HG03460 (cell line): ENCODE measurements at regions not wholly inside any gene's neighbourhood (a gene's known extent, or its start where the extent isn't known, plus 50 kb on each side); places are given as distances from the start of the nearest gene placed in this dataset.

ENCODE experiments used
- ATAC-seq: cut with Tn5 transposase; IDR thresholded peaks from one replicate; pipeline ENCODE4 v1.9.1; 2021; ENCODE audit not compliant: unreplicated experiment

DNA sequence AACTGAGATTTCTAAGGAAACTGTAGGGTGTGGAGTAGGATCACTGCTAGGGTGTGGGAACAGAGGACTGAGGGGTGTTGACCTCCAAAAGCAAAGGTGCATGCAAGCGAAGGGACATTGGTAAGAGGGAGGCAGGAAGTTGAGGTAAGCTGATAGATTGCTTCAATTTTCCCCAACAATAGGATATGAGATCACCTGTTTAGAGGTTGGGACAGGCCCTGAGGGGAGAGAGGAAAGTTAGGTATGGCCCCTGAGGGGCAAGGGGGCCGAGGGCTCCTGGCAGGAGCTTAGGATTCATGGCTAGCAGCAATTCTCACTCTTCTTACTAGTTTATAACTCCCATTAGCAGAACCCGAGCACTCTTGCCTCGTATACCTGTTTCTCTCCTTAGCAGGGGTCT lies 106.8 kb upstream of the RPS6KA2 start:
- ATAC-seq = no peak

DNA sequence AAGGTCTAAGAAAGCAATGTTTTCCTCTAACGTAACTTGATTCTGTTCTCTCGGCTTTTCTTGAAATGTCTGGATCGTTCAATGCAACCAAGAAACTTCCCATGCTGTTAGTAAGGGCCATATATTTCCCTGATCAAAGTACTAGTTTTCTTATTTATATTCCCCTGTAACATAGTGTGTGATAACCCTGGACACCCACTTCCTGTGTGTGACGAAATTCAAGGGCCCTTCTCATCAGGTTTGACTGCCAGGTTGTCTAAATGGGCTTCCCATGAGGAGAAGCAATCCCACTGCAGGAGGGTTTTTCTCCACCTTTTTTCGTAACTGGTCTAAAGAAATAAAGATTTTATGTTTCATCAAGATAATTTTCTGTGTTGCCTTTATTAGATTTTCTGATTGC lies 102.6 kb upstream of the RPS6KA2 start:
- ATAC-seq = no peak

DNA sequence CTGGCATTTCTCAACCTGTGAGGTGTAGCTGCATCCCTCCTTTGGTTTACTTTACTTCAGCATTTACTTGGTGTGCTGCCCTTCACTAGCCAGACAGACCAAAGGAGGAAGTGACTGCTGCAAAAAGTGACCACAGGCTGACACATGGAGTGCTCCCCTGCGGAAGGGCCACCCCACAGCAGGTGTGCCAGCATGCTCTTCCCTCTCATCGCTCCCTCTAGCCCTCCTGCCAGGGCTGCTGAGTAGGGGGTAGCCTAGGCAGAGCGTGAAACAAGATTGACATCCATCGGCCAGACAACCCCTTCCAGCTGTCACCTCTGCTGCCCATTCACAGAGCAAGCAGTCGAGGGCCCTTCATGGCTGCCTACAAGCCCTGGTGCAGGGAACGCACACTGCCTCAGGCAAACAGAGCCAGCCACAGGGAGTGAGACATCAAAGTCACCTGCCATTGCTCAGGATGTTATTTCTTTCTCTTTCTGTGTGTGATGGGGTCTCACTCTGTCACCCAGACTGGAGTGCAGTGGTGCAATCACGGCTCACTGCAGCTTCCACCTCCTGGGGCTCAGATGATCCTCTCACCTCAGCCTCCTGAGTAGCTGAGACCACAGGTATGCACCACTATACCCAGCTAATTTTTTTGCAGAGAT lies 102.0 kb upstream of the RPS6KA2 start:
- ATAC-seq = no peak

DNA sequence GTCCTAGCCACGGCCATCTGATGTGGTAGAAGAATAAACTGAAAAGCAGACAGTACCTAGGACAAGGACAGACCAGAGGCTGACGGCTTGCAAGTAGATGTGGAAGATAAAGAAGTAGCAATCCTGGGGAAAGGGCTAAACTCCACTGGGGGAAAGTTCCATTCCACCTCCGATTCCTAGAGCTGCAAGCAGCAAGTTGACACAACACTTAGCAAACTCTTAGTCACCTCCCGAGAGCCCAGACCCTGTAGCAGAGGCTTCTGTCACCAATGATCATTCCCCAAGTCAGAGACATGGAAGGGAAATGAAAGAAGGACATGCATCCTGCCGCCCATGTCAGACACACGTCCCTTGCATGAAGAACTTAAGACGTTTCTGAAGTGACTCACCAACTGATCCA lies 99.2 kb upstream of the RPS6KA2 start:
- ATAC-seq = no peak

DNA sequence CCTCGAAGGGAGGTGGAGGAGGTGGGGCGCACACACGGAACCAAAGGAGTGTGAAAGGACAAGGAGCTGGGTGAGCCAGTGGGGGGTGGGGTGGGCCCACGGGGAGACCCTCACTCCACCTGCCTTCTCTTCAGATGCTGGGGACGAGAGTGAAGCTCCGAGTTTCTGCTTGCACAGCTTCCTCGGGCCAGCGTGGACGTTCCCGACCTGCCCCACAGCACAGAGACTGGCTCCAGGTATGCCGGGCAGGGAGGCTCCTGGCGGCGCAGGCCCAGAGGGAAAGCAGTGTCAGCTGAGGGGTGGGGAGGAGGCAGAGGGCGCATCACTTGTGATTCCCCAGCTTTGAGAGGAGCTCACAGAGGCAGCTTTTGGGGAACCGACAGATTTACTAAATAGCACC lies 98.5 kb upstream of the RPS6KA2 start:
- ATAC-seq = no peak

DNA sequence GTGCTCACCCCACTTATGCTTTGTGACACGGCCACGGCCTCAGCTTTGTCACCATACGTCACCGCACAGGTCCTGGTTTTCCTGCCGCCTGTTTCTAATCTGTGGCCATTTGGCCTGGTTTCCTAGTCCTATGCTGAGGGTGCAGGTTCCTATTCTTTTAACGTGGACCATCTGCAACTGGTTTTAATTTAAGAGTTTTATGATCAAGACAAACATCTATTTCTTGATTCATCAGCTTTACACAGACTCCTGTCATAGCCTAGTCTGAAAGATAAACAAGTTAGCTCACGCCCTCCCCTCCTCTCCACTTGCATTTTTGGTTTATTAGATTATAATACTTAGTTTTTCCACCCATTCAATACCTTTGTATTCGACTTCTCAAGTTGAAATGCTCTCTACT lies 97.5 kb upstream of the RPS6KA2 start:
- no peak for ATAC-seq

DNA sequence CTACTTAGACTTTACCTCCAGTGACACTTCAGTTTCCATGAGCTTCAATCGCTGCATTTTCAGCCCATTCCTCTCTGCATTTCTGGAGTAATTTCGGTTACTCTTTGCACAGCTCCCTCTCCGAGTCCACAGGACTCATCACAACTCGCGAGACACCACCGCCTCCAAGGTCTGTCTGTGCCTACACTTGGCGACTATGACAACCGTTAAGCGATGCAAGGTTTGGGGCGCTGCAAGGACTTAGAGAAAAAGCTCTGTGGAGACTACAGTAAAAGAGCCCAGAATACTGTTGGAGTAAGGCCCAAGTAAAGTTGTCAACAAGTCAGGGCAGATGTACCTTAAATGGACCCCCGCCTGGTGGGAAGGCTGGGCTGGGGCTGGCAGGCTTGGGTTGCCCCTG lies 95.7 kb upstream of the RPS6KA2 start:
- ATAC-seq = no peak

DNA sequence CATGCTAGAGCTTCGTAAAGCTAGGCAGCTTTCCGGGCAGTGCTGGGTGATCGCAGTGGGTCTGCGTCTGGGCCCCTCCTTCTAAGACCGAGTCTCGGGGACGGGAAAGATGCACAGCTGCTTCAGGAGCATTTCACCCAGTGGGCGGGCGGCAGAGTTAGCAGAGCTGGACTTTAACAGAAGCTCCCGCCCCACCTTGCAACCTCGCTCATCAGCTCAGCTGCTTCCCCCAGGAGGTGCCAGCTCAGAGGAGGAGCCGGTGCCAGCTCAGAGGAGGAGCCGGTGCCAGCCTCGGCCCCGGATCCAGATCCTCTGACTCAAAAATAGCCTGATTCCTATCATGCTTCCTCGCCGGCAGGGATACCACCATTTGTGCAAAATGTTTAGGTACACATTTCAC lies 94.5 kb upstream of the RPS6KA2 start:
- ATAC-seq = no peak

DNA sequence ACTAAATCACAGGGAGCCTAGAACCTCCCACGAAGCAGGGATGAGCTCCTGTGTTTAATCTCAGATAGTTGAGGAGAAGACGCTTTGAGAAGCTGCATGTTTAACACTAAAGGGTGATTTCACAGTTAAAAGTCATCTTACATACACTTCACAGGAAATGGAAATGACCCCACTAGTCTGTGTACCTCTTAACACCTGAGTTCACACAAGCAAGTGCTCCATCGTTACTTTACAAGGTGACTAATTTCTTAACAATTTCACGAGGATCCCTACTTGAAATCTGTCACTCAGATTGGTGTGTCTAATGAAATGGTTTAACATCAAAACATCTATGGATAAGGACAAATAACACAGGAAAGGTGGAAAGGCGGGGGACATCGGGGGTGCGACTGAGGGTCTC lies 93.8 kb upstream of the RPS6KA2 start:
- ATAC-seq = no peak

DNA sequence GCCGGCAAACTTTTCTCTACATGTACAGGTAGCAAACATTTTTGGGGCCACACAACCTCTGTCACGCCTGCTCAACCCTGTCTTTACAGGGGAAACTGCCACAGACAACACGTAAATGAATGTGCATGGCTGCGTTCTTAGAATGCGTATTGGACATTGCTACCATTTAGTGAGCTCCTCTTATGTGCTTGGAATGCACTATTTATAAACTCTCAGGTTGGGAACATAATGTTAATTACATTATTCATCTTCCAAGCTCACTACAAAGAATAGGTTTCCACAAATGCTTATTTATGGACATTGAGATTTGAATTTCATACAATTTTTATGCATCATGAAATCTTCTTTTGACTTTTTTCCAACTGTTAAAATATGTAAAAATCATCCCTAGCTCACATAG lies 92.0 kb upstream of the RPS6KA2 start:
- no peak for ATAC-seq

DNA sequence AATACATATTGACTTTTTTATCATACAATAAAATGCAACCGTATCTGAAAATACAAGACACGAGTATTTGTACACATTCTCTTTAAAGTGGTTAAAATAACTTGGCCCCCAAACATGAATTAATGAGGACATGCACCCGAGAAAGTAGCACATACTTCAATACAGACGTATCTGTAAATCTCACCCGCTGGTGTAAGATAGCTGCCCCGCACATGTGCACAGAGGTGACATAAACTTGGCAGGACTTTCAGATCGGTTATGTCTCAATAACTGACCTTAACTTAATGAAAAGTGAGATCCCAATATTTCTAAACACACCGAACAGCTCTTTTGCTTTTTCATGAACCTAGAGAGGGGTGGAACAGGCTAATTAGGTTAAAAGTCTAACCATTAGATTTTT lies 91.5 kb upstream of the RPS6KA2 start:
- no peak for ATAC-seq

DNA sequence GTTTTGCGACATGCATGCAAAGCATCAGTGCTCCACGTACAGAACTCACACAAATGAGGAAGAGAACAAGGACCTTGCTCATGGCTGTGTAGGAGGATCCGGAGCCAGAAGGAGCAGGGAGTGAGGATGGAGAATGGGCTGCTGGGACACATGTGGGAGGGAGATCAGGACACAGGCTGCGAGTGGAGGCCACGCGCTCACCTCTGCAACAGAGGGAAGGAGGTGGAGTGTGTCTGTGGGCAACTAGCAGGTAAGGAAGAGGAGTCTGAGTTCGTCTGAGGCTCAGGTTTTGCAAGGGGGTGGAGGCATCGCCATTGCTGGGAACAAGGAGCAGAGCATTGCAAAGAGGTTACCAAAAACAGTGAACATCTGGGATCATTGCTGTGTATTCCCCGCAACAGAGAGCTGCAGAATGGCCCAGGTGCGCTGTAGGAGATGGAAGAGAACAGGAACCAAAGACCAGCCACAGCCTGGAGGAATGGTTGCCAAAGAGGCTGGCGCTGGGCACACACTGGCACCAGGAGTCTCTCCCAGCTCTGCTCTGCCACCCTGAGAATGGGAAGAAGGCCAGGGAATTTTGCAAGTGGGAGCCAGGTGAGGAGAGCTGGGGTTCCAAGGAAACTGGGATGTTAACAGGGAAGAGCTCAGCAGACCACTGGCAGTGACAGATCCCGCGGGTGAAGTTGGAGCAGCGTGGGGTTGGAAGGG lies 90.0 kb upstream of the RPS6KA2 start:
- no peak for ATAC-seq

DNA sequence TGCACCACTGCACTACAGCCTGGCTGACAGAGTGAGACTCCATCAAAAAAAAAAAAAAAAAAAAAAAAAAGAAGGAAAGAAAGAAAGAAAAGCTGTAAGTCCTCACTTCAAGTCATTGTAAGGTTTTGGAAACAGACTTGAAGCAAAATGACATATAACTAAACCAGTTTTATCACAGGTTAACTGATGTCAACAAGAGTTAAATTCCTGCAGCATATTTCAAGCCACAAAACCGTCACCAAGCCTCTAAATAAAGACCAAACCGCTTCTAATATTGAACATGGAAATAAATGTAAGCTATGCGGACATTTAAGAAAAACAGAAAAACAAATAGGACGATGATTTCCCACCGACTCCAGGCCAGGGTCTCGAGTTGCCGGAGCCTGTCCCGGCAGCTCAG lies 88.9 kb upstream of the RPS6KA2 start:
- no peak for ATAC-seq

DNA sequence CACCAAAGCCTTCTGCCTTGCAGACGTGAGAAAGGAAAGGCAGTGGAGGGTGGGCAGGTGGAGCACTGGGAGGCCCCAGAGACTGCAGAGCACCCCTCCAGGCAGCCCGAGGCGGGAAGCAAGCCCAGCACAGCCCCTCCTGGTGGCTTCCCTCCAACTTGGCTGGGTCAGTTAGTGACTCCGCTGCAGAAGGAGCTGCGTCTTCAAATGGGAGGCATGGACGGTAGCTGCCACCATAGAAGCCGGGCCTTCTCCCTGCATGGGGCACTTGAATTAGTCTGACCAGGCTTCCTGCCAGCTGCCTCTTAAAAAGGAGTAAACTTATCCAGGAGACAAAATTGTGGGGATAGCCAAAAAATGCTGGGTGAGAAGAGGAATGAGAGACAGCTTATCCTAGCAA lies 88.0 kb upstream of the RPS6KA2 start:
- ATAC-seq = no peak

DNA sequence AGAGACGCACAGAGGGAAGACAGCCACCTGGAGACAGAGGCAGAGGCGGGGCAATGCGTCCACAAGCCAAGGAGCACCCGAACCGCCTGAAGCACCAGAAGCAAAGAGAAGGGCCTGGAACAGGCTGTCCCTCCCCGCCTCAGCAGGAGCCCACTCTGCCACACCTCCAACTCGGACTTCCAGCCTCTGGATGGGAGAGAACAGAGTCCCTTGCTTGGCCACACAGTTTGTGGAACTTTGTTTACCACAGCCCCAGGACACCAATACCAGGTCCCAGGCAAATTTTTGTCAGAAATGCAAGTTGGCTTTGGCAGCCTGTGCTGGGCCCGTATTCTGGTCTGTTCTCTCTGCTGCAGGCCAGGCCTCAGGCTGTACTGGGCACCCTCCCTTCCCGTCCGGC lies 87.5 kb upstream of the RPS6KA2 start:
- no peak for ATAC-seq

DNA sequence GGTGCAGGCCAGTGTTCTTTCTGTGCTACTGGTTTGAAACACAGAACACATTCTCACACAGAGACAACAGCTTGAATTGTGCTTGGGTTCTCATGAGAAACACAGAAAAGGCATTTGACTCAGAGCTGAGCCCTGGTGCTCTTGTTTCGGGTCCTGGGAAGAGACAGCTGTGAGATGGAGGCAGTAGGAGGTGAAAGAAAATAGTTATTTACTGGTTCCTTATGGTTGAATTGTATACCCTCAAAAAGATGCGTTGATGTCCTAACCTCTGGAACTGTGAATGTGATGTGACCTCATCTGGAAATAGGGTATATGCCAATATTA lies 87.1 kb upstream of the RPS6KA2 start:
- ATAC-seq = no peak

DNA sequence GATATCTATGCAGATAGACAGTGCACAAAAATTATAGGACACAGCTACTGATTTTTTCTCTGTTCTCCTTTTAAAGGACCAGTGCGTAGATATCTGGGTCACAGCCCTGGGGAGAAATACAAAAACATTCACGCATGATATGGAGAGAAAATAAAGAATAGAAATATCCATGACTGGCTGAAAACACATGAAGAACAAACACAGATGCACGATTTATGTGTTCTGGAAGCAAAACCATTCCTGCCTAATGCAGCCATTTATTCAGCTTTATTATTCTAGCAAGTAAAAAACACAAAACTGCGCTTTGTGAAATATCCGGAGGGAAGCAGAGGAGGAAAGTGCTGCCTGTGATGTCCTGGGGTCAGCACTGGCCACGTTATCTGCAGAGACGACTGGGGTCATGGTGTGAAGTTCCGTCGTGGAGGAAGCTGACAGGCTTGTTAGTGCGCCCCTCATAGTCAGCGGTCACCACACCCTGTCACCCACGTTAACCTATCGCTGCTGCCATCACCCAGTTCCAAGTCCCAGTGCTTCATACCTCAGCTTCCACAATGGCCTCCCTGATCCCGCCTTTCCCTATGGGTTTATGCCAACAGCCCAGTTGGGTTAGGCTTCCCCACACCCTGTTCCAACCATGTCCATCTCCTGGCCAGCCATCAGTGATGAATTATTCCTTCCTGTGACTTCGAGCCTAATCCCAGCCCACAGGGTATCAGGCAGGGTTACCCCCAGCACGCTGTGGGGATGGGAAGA lies 86.6 kb upstream of the RPS6KA2 start:
- no peak for ATAC-seq

DNA sequence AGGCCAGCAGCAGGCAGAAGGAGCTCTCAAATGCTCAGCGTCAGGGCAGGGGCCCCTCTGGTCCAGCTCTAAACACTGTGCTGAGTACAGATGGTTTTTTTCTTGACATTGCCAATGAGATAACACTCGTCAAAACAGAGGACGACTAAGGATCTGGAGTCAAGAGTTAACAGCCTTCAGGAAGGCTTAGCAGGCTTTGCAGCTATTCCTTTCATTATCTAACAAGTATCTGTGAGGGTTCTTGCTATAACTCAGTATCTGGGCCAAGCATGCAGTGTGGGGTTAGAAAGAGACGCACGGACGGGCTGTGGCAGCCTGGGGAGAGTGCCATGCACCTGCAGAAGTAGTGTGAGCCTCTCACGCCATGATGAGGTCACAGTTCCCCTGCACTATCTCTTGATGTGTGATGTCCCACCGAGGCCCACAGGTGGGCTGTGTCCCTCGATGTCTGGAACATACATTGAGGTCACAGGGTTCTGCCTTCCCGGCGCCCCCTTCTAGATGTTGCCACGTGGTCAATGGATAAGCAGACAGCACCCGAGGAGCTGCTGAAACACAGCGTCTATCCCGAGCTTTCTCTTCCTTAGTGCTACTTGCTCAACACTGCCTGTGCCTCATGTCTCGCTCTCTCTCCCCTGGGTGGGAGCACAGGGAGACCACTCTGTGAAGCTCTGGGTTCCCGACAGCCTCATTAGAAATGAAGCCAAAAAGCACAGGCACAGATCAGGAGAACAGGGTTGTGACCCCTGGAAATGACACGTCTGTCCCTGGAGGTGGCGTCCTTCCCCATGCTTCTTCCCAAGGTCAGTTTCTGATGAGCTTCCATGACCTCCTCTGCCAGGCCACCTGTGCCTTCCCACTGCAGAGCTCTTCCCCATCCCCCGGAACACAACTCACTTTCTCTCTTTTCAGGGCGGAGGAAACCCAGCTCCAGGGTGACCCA lies 85.5 kb upstream of the RPS6KA2 start:
- no peak for ATAC-seq

DNA sequence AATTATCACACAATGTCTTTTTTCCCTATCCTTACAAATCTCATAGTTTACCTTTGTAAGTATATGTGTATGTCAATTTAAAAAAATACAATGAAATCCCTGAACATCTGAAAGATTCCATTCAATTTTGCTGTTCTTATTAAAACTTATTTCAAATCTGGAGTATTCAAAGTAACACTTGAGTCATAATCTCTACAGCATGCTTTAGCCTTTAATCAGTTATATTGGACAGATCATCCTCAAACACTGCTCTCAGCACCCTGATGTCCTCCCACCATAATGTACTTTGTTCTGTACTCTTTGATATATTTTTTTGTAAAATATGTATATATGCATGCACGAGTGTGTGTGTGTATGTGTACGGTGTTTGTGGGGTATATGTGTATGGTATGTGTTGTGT lies 83.0 kb upstream of the RPS6KA2 start:
- no peak for ATAC-seq

DNA sequence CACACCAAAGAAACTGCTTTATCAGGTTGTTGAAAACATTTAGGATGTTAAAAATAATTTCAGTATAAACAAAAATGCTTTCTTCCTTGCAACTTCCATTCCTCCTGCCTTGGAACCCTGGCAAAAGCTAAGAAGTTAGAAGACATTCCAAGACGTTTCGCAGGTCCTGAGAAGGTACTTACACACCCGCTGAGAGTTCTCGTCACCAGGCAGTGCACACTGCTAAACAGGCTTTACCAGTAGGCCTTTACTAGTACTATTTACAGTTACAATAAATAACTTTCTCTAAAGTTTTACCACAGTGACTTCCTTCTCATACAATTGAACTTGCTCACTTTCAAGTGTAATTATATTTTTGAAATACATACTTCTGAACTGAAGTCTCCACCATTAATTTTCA lies 81.4 kb upstream of the RPS6KA2 start:
- ATAC-seq = no peak

DNA sequence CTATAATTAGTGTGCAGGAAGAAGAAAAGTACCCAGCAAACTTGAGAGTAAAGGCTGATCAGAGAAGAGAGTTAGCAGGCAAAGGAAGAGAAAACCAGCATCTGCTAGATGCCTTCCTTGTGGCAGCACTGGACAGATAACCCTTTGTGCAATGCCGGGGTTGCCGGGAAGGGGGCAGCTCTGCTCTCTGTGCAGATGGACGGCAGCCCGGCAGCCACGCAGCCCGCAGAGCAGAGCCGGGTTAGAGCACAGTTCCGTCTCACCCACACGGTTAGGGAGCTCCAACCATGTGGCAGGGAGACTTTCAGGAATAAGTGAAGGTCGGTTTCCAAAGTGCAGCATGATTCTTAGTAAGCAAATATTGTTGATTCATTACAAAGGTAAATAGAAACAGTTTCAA lies 80.0 kb upstream of the RPS6KA2 start:
- no peak for ATAC-seq
